Endodermal cell (in vitro differentiated cells): ENCODE measurements at regions not wholly inside any gene's neighbourhood (a gene's known extent, or its start where the extent isn't known, plus 50 kb on each side); places are given as distances from the start of the nearest gene placed in this dataset.

ENCODE experiments used
- DNase-seq: peaks from one replicate; pipeline ENCODE4 v3.0.0-alpha.2; 2017
- H3K27ac ChIP-seq: 2 replicates; pipeline ENCODE4 v1.5.1; 2013; ENCODE audit warnings: mild to moderate bottlenecking, low read depth, low read length, moderate library complexity
- H3K27me3 ChIP-seq: 2 replicates; pipeline ENCODE4 v1.6.1; 2013; ENCODE audit warnings: mild to moderate bottlenecking, low read length, moderate library complexity; ENCODE audit not compliant: insufficient read depth, control insufficient read depth, poor library complexity, severe bottlenecking
- H3K36me3 ChIP-seq: 2 replicates; pipeline ENCODE4 v1.7.0; 2013; ENCODE audit warnings: mild to moderate bottlenecking, low read length, moderate library complexity; ENCODE audit not compliant: control insufficient read depth, insufficient read depth
- H3K4me1 ChIP-seq: one replicate; pipeline ENCODE4 v1.7.0; 2013; ENCODE audit warnings: low read length; ENCODE audit not compliant: control insufficient read depth, insufficient read depth
- H3K4me3 ChIP-seq: 2 replicates; pipeline ENCODE4 v1.5.1; 2013; ENCODE audit warnings: mild to moderate bottlenecking, low read length, moderate library complexity
- H3K9ac ChIP-seq: 2 replicates; pipeline ENCODE4 v1.6.1; 2013; ENCODE audit warnings: mild to moderate bottlenecking, low read length, moderate library complexity; ENCODE audit not compliant: poor library complexity, severe bottlenecking; ENCODE audit errors: extremely low read depth
- H3K9me3 ChIP-seq: 2 replicates; pipeline ENCODE4 v1.6.1; 2013; ENCODE audit warnings: mild to moderate bottlenecking, low read length, moderate library complexity; ENCODE audit not compliant: control insufficient read depth
- H3K27ac Mint-ChIP-seq: 2 replicates; pipeline ENCODE4 v1.8.0; 2020; ENCODE audit warnings: mixed read lengths
- H3K27me3 Mint-ChIP-seq: 2 replicates; pipeline ENCODE4 v1.8.0; 2021; ENCODE audit warnings: mild to moderate bottlenecking, mixed read lengths; ENCODE audit not compliant: insufficient read depth
- H3K36me3 Mint-ChIP-seq: 2 replicates; pipeline ENCODE4 v1.8.0; 2020; ENCODE audit warnings: low read depth, mixed read lengths
- H3K4me1 Mint-ChIP-seq: 2 replicates; pipeline ENCODE4 v1.8.0; 2020; ENCODE audit warnings: mixed read lengths
- H3K4me3 Mint-ChIP-seq: 2 replicates; pipeline ENCODE4 v1.8.0; 2020; ENCODE audit warnings: mild to moderate bottlenecking, moderate library complexity, mixed read lengths
- H3K9me3 Mint-ChIP-seq: 2 replicates; pipeline ENCODE4 v1.8.0; 2020; ENCODE audit warnings: mild to moderate bottlenecking, mixed read lengths
- WGBS, 2 experiments: methylation state at CpG; one replicate each; pipeline versions ENCODE4 v1.1.5 to v1.1.7; 2013; ENCODE audit warnings: missing lambda C conversion rate in 2 of 2, mixed read lengths in 1 of 2; ENCODE audit not compliant: insufficient coverage in 1 of 2, insufficient read length in 1 of 2; 5-methylcytosine and 5-hydroxymethylcytosine counted together
- TF ChIP-seq, protein P1 (sequence below): fragments of 200-600 bp; sonication (generic); conservative IDR thresholded peaks from 2 replicates; pipeline ENCODE4 v1.5.0; 2021; ENCODE audit warnings: antibody characterized with exemption, mild to moderate bottlenecking

- no peak overlapping the region for H3K4me3 ChIP-seq
- H3K27ac ChIP-seq: no peak overlapping the region
- no peaks in the 10 kb centered on the region for H3K36me3 ChIP-seq
- H3K9me3 ChIP-seq: peaks cover 7% of the 10 kb centered on the region
- 80 to 100% methylated on average over 1 to 2 of the region's 2 CpGs for WGBS, 2 experiments
- DNase-seq: no peak
- Mint-ChIP-seq H3K36me3 (no peaks in the 10 kb centered on the region), H3K4me1 (peaks cover 1% of the 10 kb centered on the region), H3K9me3 (peaks cover 4% of the 10 kb centered on the region), H3K4me3 (no peak overlapping the region), H3K27ac (no peak overlapping the region), H3K27me3 (peaks cover 4% of the 10 kb centered on the region)
- H3K9ac ChIP-seq: no peak overlapping the region
- H3K4me1 ChIP-seq: no peaks in the 10 kb centered on the region
- peaks cover 14% of the 10 kb centered on the region for H3K27me3 ChIP-seq
- TF ChIP-seq, protein P1, sequence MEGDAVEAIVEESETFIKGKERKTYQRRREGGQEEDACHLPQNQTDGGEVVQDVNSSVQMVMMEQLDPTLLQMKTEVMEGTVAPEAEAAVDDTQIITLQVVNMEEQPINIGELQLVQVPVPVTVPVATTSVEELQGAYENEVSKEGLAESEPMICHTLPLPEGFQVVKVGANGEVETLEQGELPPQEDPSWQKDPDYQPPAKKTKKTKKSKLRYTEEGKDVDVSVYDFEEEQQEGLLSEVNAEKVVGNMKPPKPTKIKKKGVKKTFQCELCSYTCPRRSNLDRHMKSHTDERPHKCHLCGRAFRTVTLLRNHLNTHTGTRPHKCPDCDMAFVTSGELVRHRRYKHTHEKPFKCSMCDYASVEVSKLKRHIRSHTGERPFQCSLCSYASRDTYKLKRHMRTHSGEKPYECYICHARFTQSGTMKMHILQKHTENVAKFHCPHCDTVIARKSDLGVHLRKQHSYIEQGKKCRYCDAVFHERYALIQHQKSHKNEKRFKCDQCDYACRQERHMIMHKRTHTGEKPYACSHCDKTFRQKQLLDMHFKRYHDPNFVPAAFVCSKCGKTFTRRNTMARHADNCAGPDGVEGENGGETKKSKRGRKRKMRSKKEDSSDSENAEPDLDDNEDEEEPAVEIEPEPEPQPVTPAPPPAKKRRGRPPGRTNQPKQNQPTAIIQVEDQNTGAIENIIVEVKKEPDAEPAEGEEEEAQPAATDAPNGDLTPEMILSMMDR: no peak
Measured at GRCh38 chr15:97077975-97078374, 747.5 kb downstream of the NR2F2 start.

- Histone ChIP-seq H3K4me1 (no peaks in the 10 kb centered on the region), H3K9me3 (peaks cover 7% of the 10 kb centered on the region), H3K36me3 (no peaks in the 10 kb centered on the region), H3K4me3 (no peak overlapping the region), H3K9ac (no peak overlapping the region), H3K27me3 (peaks cover 14% of the 10 kb centered on the region), H3K27ac (no peak overlapping the region)
- no peak for DNase-seq
- no peaks in the 10 kb centered on the region for H3K36me3 Mint-ChIP-seq
- H3K9me3 Mint-ChIP-seq: peaks cover 4% of the 10 kb centered on the region
- no peak overlapping the region for H3K27ac Mint-ChIP-seq
- TF ChIP-seq, protein P1: no peak
- peaks cover 4% of the 10 kb centered on the region for H3K27me3 Mint-ChIP-seq
- 92 to 93% methylated on average over 5 to 6 of the region's 6 CpGs for WGBS, 2 experiments
- no peaks in the 10 kb centered on the region for H3K4me1 Mint-ChIP-seq
- no peak overlapping the region for H3K4me3 Mint-ChIP-seq
Measured at GRCh38 chr15:97078591-97078990, 748.1 kb downstream of the NR2F2 start.

DNA sequence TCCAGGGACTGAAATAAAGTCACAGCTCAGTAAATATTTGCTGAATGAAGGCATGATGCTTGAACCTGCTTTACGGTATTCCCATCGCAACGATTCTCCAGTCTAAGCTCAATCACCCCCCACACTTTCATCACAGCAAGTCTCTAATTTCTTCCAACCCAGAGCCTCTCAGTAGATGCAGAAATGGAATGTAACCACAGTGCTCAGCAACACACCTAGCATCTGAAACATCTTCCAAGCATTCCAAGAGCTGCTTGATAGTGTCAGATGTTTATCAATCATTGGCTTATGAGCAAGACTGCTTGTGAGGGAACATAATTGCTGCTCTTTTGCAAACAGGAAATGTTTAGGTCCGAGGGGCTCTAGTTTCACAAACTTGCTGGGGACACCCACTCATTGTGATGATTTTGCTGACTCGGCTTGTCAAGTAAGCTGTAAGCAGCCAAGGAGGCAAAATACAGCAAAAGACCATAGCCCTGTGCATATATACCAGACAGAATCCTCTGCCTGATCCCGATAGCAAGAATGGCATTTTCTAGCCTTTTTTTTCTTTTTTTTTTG is 751.2 kb downstream of the NR2F2 start:
- Mint-ChIP-seq H3K9me3 (no peaks in the 10 kb centered on the region), H3K27me3 (no peaks in the 10 kb centered on the region), H3K36me3 (no peaks in the 10 kb centered on the region), H3K27ac (no peak overlapping the region), H3K4me3 (no peak overlapping the region), H3K4me1 (peaks cover 7% of the 10 kb centered on the region)
- Histone ChIP-seq H3K9me3 (no peaks in the 10 kb centered on the region), H3K4me1 (no peaks in the 10 kb centered on the region), H3K27me3 (no peaks in the 10 kb centered on the region), H3K36me3 (no peaks in the 10 kb centered on the region), H3K9ac (no peak overlapping the region), H3K27ac (no peak overlapping the region), H3K4me3 (no peak overlapping the region)
- no peak for DNase-seq
- WGBS, 2 experiments: 91 to 95% methylated on average over 4 to 6 of the region's 6 CpGs
- TF ChIP-seq, protein P1: no peak
